ENCODE measurements at regions not wholly inside any gene's neighbourhood (a gene's known extent, or its start where the extent isn't known, plus 50 kb on each side); places are given as distances from the start of the nearest gene placed in this dataset.

GRCh38 chr5:62154758-62155157 is 151.2 kb upstream of the KIF2A start:
- no peak overlapping the region for H4K8ac ChIP-seq (ENCODE audit: extremely low read depth, insufficient read depth, low read length)
- no peak overlapping the region for H3K9ac ChIP-seq (replicated peaks in 1 of 4; ENCODE audit: extremely low read depth in 1 of 4, low read depth in 3 of 4, low read length in 3 of 4)
- no peak for TF ChIP-seq SIX5 (IDR thresholded peaks at IDR 0.05; ENCODE audit: low read depth, low read length)
- TF ChIP-seq EZH2 (IDR thresholded peaks at IDR 0.05; ENCODE audit: low read depth, low read length, severe bottlenecking): no peak
- no peak for TF ChIP-seq YY1 (IDR thresholded peaks at IDR 0.05; ENCODE audit: low read depth, low read length)
- TF ChIP-seq GTF2F1 (IDR thresholded peaks at IDR 0.05; ENCODE audit: borderline replicate concordance, low read depth, low read length): no peak
- no peak for TF ChIP-seq MAFK (IDR thresholded peaks at IDR 0.05; ENCODE audit: low read depth, low read length)
- no peak for TF ChIP-seq RXRA (IDR thresholded peaks at IDR 0.05; ENCODE audit: insufficient read depth, low read depth, low read length)
- TF ChIP-seq CBX5 (IDR thresholded peaks at IDR 0.05; ENCODE audit: low read depth, low read length): no peak
- no peak for TF ChIP-seq TAF1 (IDR thresholded peaks at IDR 0.05; ENCODE audit: low read depth, low read length)
- no peak for TF ChIP-seq ATF2 (IDR thresholded peaks at IDR 0.05; ENCODE audit: low read length)
- TF ChIP-seq BCL11A (IDR thresholded peaks at IDR 0.05; ENCODE audit: low read depth in 2 of 2, low read length in 2 of 2): no peak
- no peak for TF ChIP-seq RBBP5 (IDR thresholded peaks at IDR 0.05; ENCODE audit: borderline replicate concordance, low read depth, low read length)
- TF ChIP-seq SIN3A (conservative IDR thresholded peaks at IDR 0.05 in 1 of 2, IDR thresholded peaks at IDR 0.05 in 1 of 2; ENCODE audit: low read depth in 1 of 2, low read length in 2 of 2): no peak
- no peak for TF ChIP-seq KDM1A (IDR thresholded peaks at IDR 0.05; ENCODE audit: borderline replicate concordance, low read length)

More at GRCh38 chr5:62154758-62155157, 151.2 kb upstream of the KIF2A start:
- Histone ChIP-seq H3K4me2 (ENCODE audit: insufficient read depth in 1 of 2, low read depth in 2 of 2, low read length in 2 of 2) (no peak overlapping the region), H3K79me1 (ENCODE audit: low read depth, low read length) (no peaks in the 10 kb centered on the region), H2BK15ac (ENCODE audit: low read length) (no peak overlapping the region), H3K4me1 (replicated peaks in 1 of 4; ENCODE audit: control insufficient read depth in 3 of 4, insufficient read depth in 4 of 4, low read length in 3 of 4) (no peaks in the 10 kb centered on the region), H3K18ac (ENCODE audit: extremely low read depth, low read length) (no peak overlapping the region), H2BK12ac (ENCODE audit: low read depth, low read length) (no peak overlapping the region), H3K27ac (ENCODE audit: low read depth, low read length) (no peak overlapping the region), H3K79me2 (ENCODE audit: control insufficient read depth in 1 of 2, insufficient read depth in 2 of 2, low read length in 2 of 2) (no peaks in the 10 kb centered on the region), H3K56ac (replicated peaks; ENCODE audit: insufficient read length, low read depth, low read length) (no peak overlapping the region), H3K36me3 (ENCODE audit: control insufficient read depth in 2 of 4, insufficient read depth in 4 of 4, low read length in 3 of 4) (peaks cover 0 to 3% (median 0%) of the 10 kb centered on the region in 4 experiments; a peak in 2 of 8 replicates), H3K23ac (ENCODE audit: insufficient read length) (no peak overlapping the region), H2BK5ac (ENCODE audit: low read depth, low read length) (no peak overlapping the region), H4K20me1 (replicated peaks in 1 of 2; ENCODE audit: control insufficient read depth in 1 of 2, insufficient read depth in 2 of 2, low read length in 2 of 2) (no peaks in the 10 kb centered on the region), H3K4ac (replicated peaks; ENCODE audit: insufficient read length, low read depth, low read length) (no peak overlapping the region), H3K4me3 (ENCODE audit: extremely low read depth in 1 of 4, insufficient read depth in 2 of 4, low read depth in 3 of 4, low read length in 4 of 4) (no peak overlapping the region), H4K91ac (replicated peaks; ENCODE audit: insufficient read length, low read length) (no peak overlapping the region), H2BK120ac (replicated peaks; ENCODE audit: low read depth, low read length) (no peak overlapping the region), H3K23me2 (ENCODE audit: low read depth, low read length) (0 out of 2 replicates have a peak, but pooled peaks cover 2% of the 10 kb centered on the region), H2BK20ac (ENCODE audit: low read length) (no peak overlapping the region), H2AK5ac (ENCODE audit: low read depth, low read length) (no peak overlapping the region), H4K5ac (ENCODE audit: insufficient read length, low read depth, low read length) (no peak overlapping the region), H3K9me3 (ENCODE audit: insufficient read depth in 2 of 2, low read depth in 1 of 2, low read length in 1 of 2) (peaks cover 18 to 30% of the 10 kb centered on the region in 2 experiments), H3K14ac (ENCODE audit: insufficient read length) (no peak overlapping the region), H3K27me3 (replicated peaks in 1 of 4; ENCODE audit: control insufficient read depth in 3 of 4, extremely low read depth in 1 of 4, insufficient read depth in 3 of 4, low read length in 3 of 4) (no peaks in the 10 kb centered on the region), H2AFZ (ENCODE audit: low read length) (no peak overlapping the region)
- POLR2A ChIA-PET (ENCODE audit: partially characterized antibody): no interaction called here
- DNase-seq (ENCODE audit: low read depth in 1 of 2, low spot score in 2 of 2): no peak
- CTCF ChIA-PET (ENCODE audit: partially characterized antibody): interaction anchor here (0.7 to 2.3 kb wide), 2 partner anchors 11 to 476 kb away, joined by 3 to 7 read pairs; no protein-coding TSS in a partner anchor
- FAIRE-seq: no peak
